ENCODE measurements at regions not wholly inside any gene's neighbourhood (a gene's known extent, or its start where the extent isn't known, plus 50 kb on each side); places are given as distances from the start of the nearest gene placed in this dataset.

- Mint-ChIP-seq H3K36me3 (ENCODE audit: low read depth) (no peaks in the 10 kb centered on the region), H3K4me3 (no peak overlapping the region), H3K9me3 (no peaks in the 10 kb centered on the region), H3K27me3 (ENCODE audit: insufficient read depth) (no peaks in the 10 kb centered on the region), H3K27ac (no peak overlapping the region), H3K4me1 (peaks cover 37% of the 10 kb centered on the region)
- Histone ChIP-seq H3K9me3 (ENCODE audit: control insufficient read depth, low read length) (no peaks in the 10 kb centered on the region), H3K36me3 (ENCODE audit: control insufficient read depth, insufficient read depth, low read length) (no peaks in the 10 kb centered on the region), H3K27me3 (ENCODE audit: control insufficient read depth, insufficient read depth, low read length, poor library complexity, severe bottlenecking) (no peaks in the 10 kb centered on the region), H3K9ac (ENCODE audit: extremely low read depth, low read length, poor library complexity, severe bottlenecking) (no peak overlapping the region), H3K4me3 (ENCODE audit: low read length) (no peak overlapping the region), H3K4me1 (ENCODE audit: control insufficient read depth, insufficient read depth, low read length) (peaks cover 9% of the 10 kb centered on the region), H3K27ac (ENCODE audit: low read depth, low read length) (no peak overlapping the region)
- WGBS, 2 experiments (ENCODE audit: insufficient coverage in 1 of 2, insufficient read length in 1 of 2): 76 to 89% methylated on average over 2 of the region's 2 CpGs
- TF ChIP-seq CTCF (conservative IDR thresholded peaks at IDR 0.05): no peak
- DNase-seq: no peak
Observed at GRCh38 chr1:221162352-221162751, 283.1 kb downstream of the HLX start.

GRCh38 chr1:221162939-221163338, 283.7 kb downstream of the HLX start:
- peaks cover 14% of the 10 kb centered on the region for H3K4me1 ChIP-seq (ENCODE audit: control insufficient read depth, insufficient read depth, low read length)
- Mint-ChIP-seq H3K4me3 (no peak overlapping the region), H3K27ac (no peak overlapping the region), H3K27me3 (ENCODE audit: insufficient read depth) (no peaks in the 10 kb centered on the region), H3K4me1 (peaks cover 43% of the 10 kb centered on the region), H3K36me3 (ENCODE audit: low read depth) (no peaks in the 10 kb centered on the region), H3K9me3 (no peaks in the 10 kb centered on the region)
- H3K27ac ChIP-seq (ENCODE audit: low read depth, low read length): no peak overlapping the region
- TF ChIP-seq CTCF (conservative IDR thresholded peaks at IDR 0.05): no peak
- DNase-seq: no peak
- WGBS, 2 experiments (ENCODE audit: insufficient coverage in 1 of 2, insufficient read length in 1 of 2): 96% methylated on average over 2 of the region's 2 CpGs; no CpG with 5 or more reads in 1 of the 2 experiments
- H3K9me3 ChIP-seq (ENCODE audit: control insufficient read depth, low read length): no peaks in the 10 kb centered on the region
- H3K9ac ChIP-seq (ENCODE audit: extremely low read depth, low read length, poor library complexity, severe bottlenecking): no peak overlapping the region
- no peak overlapping the region for H3K4me3 ChIP-seq (ENCODE audit: low read length)
- H3K36me3 ChIP-seq (ENCODE audit: control insufficient read depth, insufficient read depth, low read length): no peaks in the 10 kb centered on the region
- no peaks in the 10 kb centered on the region for H3K27me3 ChIP-seq (ENCODE audit: control insufficient read depth, insufficient read depth, low read length, poor library complexity, severe bottlenecking)

DNA sequence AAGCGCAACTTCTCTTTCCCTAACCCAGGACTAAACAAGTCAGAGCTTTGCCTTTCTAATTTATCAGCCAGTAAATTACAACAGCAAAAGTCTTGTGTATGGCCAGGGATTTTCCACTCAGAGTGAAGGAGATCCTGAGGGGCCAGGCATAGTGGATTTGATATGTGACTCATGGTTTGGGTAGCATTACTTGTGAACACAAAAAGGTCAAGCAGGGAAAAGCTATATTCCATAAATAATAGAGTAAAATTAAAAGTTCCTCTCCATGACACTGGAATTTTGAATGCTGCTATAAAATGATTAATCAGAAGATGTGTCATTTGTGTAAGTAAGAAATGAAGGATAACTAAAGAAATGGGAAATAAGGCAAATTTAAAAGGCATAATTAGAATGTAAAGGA, 284.8 kb downstream of the HLX start:
- H3K4me3 Mint-ChIP-seq: no peak overlapping the region
- no peak overlapping the region for H3K4me3 ChIP-seq (ENCODE audit: low read length)
- no peaks in the 10 kb centered on the region for H3K27me3 ChIP-seq (ENCODE audit: control insufficient read depth, insufficient read depth, low read length, poor library complexity, severe bottlenecking)
- peaks cover 47% of the 10 kb centered on the region for H3K4me1 Mint-ChIP-seq
- peaks cover 17% of the 10 kb centered on the region for H3K4me1 ChIP-seq (ENCODE audit: control insufficient read depth, insufficient read depth, low read length)
- no peak overlapping the region for H3K9ac ChIP-seq (ENCODE audit: extremely low read depth, low read length, poor library complexity, severe bottlenecking)
- no peaks in the 10 kb centered on the region for H3K36me3 ChIP-seq (ENCODE audit: control insufficient read depth, insufficient read depth, low read length)
- H3K27me3 Mint-ChIP-seq (ENCODE audit: insufficient read depth): no peaks in the 10 kb centered on the region
- H3K9me3 Mint-ChIP-seq: no peaks in the 10 kb centered on the region
- WGBS, 2 experiments (ENCODE audit: insufficient coverage in 1 of 2, insufficient read length in 1 of 2): 73% methylated on average over 1 of the region's 1 CpG; no CpG with 5 or more reads in 1 of the 2 experiments
- H3K9me3 ChIP-seq (ENCODE audit: control insufficient read depth, low read length): no peaks in the 10 kb centered on the region
- H3K27ac Mint-ChIP-seq: no peak overlapping the region
- no peak for DNase-seq
- TF ChIP-seq CTCF (conservative IDR thresholded peaks at IDR 0.05): no peak
- H3K36me3 Mint-ChIP-seq (ENCODE audit: low read depth): no peaks in the 10 kb centered on the region
- no peak overlapping the region for H3K27ac ChIP-seq (ENCODE audit: low read depth, low read length)
